ENCODE measurements at regions not wholly inside any gene's neighbourhood (a gene's known extent, or its start where the extent isn't known, plus 50 kb on each side); places are given as distances from the start of the nearest gene placed in this dataset.
"Not testable (repeated sequence)": the region's sequence is repeated elsewhere in the genome, so short reads cannot be mapped to it uniquely, and the experiment has no call there.

DNA sequence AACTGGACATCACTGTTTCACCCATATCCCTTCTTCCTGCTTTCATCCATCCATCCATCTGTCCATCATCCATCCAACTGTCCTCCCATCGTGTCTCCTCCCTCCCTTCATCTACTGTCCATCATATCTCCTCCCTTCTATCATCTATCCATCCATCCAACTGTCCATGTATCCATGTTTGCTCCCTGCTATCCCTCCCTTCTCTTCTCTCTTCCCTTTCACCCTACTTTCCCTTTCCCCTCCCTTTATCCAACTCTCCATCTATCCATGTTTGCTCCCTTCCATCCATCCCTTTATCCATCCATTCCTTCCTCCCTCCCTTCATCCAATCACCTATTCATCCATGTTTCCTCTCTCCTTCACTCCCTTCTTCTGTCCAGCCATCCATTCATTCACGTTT is 92.6 kb upstream of the CTBP2 start:
- no peak overlapping the region for H3K4me3 ChIP-seq (ENCODE audit: control insufficient read depth in 2 of 3, extremely low read depth in 1 of 3, insufficient read depth in 2 of 3, low read depth in 1 of 3, low read length in 3 of 3)
- H3K36me3 ChIP-seq (ENCODE audit: control insufficient read depth in 2 of 2, extremely low read depth in 1 of 2, insufficient read depth in 2 of 2, low read length in 2 of 2): no peaks in the 10 kb centered on the region
- H4K20me1 ChIP-seq (ENCODE audit: control insufficient read depth, extremely low read depth, insufficient read depth, low read length): no peaks in the 10 kb centered on the region
- H3K4me2 ChIP-seq (ENCODE audit: control insufficient read depth, extremely low read depth, insufficient read depth, low read depth, low read length): no peak overlapping the region
- DNase-seq (ENCODE audit: low read depth, low spot score) (no peak), FAIRE-seq (no peak)
- dilution Hi-C loops (cut with MboI; ENCODE audit: extremely low pct_ligation_motif_present, low sequenced_read_pairs): no loop called here
- peaks cover 4% of the 10 kb centered on the region for H3K27me3 ChIP-seq (ENCODE audit: control insufficient read depth, extremely low read depth, insufficient read depth, low read length)
- H3K9ac ChIP-seq (ENCODE audit: control insufficient read depth, extremely low read depth, insufficient read depth, low read length): no peak overlapping the region
- no peaks in the 10 kb centered on the region for H3K79me2 ChIP-seq (ENCODE audit: control insufficient read depth, insufficient read depth, low read length)
- TF ChIP-seq, protein P1, sequence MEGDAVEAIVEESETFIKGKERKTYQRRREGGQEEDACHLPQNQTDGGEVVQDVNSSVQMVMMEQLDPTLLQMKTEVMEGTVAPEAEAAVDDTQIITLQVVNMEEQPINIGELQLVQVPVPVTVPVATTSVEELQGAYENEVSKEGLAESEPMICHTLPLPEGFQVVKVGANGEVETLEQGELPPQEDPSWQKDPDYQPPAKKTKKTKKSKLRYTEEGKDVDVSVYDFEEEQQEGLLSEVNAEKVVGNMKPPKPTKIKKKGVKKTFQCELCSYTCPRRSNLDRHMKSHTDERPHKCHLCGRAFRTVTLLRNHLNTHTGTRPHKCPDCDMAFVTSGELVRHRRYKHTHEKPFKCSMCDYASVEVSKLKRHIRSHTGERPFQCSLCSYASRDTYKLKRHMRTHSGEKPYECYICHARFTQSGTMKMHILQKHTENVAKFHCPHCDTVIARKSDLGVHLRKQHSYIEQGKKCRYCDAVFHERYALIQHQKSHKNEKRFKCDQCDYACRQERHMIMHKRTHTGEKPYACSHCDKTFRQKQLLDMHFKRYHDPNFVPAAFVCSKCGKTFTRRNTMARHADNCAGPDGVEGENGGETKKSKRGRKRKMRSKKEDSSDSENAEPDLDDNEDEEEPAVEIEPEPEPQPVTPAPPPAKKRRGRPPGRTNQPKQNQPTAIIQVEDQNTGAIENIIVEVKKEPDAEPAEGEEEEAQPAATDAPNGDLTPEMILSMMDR (optimal IDR thresholded peaks at IDR 0.05 in 1 of 3, IDR thresholded peaks at IDR 0.05 in 1 of 3, conservative IDR thresholded peaks at IDR 0.05 in 1 of 3; ENCODE audit: extremely low read depth in 1 of 3, insufficient read depth in 2 of 3, low read length in 3 of 3): no peak
- no peak for TF ChIP-seq EZH2 (IDR thresholded peaks at IDR 0.05; ENCODE audit: low read length)
- no peaks in the 10 kb centered on the region for H3K4me1 ChIP-seq (ENCODE audit: control insufficient read depth, extremely low read depth, insufficient read depth, low read length)
- H3K9me1 ChIP-seq (ENCODE audit: control insufficient read depth, extremely low read depth, insufficient read depth, low read length): no peaks in the 10 kb centered on the region
- no peak overlapping the region for H2AFZ ChIP-seq (ENCODE audit: control insufficient read depth, low read length)
- no peak overlapping the region for H3K27ac ChIP-seq (ENCODE audit: control insufficient read depth, insufficient read depth, low read length)
- H3K9me3 ChIP-seq (ENCODE audit: control insufficient read depth, low read depth, low read length): no peaks in the 10 kb centered on the region

DNA sequence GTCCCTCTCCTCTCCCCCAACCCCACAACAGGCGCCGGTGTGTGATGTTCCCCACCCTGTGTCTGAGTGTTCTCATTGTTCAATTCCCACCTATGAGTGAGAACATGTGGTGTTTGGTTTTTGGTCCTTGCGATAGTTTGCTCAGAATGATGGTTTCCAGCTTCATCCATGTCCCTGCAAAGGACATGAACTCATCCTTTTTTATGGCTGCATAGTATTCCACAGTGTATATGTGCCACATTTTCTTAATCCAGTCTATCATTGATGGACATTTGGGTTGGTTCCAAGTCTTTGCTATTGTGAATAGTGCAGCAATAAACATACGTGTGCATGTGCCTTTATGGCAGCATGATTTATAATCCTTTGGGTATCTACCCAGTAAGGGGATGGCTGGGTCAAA is 90.5 kb upstream of the CTBP2 start:
- H3K79me2 ChIP-seq (ENCODE audit: control insufficient read depth, insufficient read depth, low read length); FAIRE-seq; H3K4me2 ChIP-seq (ENCODE audit: control insufficient read depth, extremely low read depth, insufficient read depth, low read depth, low read length); H3K36me3 ChIP-seq (ENCODE audit: control insufficient read depth in 2 of 2, extremely low read depth in 1 of 2, insufficient read depth in 2 of 2, low read length in 2 of 2); H2AFZ ChIP-seq (ENCODE audit: control insufficient read depth, low read length); H3K9me3 ChIP-seq (ENCODE audit: control insufficient read depth, low read depth, low read length); H3K9ac ChIP-seq (ENCODE audit: control insufficient read depth, extremely low read depth, insufficient read depth, low read length); H3K27ac ChIP-seq (ENCODE audit: control insufficient read depth, insufficient read depth, low read length); H4K20me1 ChIP-seq (ENCODE audit: control insufficient read depth, extremely low read depth, insufficient read depth, low read length); H3K9me1 ChIP-seq (ENCODE audit: control insufficient read depth, extremely low read depth, insufficient read depth, low read length); DNase-seq (ENCODE audit: low read depth, low spot score); H3K4me3 ChIP-seq (ENCODE audit: control insufficient read depth in 2 of 3, extremely low read depth in 1 of 3, insufficient read depth in 2 of 3, low read depth in 1 of 3, low read length in 3 of 3); H3K27me3 ChIP-seq (ENCODE audit: control insufficient read depth, extremely low read depth, insufficient read depth, low read length); dilution Hi-C loops (cut with MboI; ENCODE audit: extremely low pct_ligation_motif_present, low sequenced_read_pairs); H3K4me1 ChIP-seq (ENCODE audit: control insufficient read depth, extremely low read depth, insufficient read depth, low read length): not testable (repeated sequence)

DNA sequence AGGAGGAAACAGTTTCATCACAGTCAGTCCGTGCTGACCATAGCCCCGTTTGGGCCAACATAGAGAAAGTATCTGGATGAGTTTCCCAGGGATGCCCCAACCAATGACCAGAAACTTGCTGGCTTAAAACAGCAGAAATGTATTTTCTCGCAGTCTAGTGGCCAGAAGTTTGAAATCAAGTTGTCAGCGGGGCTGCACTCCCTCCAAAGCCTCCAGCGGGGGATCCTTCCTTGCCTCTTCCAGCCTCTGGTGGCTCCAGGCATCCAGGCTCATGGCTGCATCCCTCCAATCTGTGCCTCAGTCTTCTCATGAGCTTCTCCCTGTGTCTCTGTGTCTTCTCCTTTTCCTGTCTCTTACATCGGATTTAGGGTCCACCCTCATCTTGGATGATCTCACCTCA is 89.6 kb upstream of the CTBP2 start:
- no peaks in the 10 kb centered on the region for H3K4me1 ChIP-seq (ENCODE audit: control insufficient read depth, extremely low read depth, insufficient read depth, low read length)
- H3K36me3 ChIP-seq (ENCODE audit: control insufficient read depth in 2 of 2, extremely low read depth in 1 of 2, insufficient read depth in 2 of 2, low read length in 2 of 2): no peaks in the 10 kb centered on the region
- H3K9me3 ChIP-seq (ENCODE audit: control insufficient read depth, low read depth, low read length): no peaks in the 10 kb centered on the region
- DNase-seq (ENCODE audit: low read depth, low spot score) (no peak), FAIRE-seq (no peak)
- H3K27ac ChIP-seq (ENCODE audit: control insufficient read depth, insufficient read depth, low read length): no peak overlapping the region
- dilution Hi-C loops (cut with MboI; ENCODE audit: extremely low pct_ligation_motif_present, low sequenced_read_pairs): no loop called here
- peaks cover 7% of the 10 kb centered on the region for H3K27me3 ChIP-seq (ENCODE audit: control insufficient read depth, extremely low read depth, insufficient read depth, low read length)
- H4K20me1 ChIP-seq (ENCODE audit: control insufficient read depth, extremely low read depth, insufficient read depth, low read length): no peaks in the 10 kb centered on the region
- TF ChIP-seq EZH2 (IDR thresholded peaks at IDR 0.05; ENCODE audit: low read length): no peak
- TF ChIP-seq, protein P1 (optimal IDR thresholded peaks at IDR 0.05 in 1 of 3, IDR thresholded peaks at IDR 0.05 in 1 of 3, conservative IDR thresholded peaks at IDR 0.05 in 1 of 3; ENCODE audit: extremely low read depth in 1 of 3, insufficient read depth in 2 of 3, low read length in 3 of 3): no peak
- no peaks in the 10 kb centered on the region for H3K9me1 ChIP-seq (ENCODE audit: control insufficient read depth, extremely low read depth, insufficient read depth, low read length)
- H3K79me2 ChIP-seq (ENCODE audit: control insufficient read depth, insufficient read depth, low read length): no peaks in the 10 kb centered on the region
- H3K4me2 ChIP-seq (ENCODE audit: control insufficient read depth, extremely low read depth, insufficient read depth, low read depth, low read length): no peak overlapping the region
- no peak overlapping the region for H2AFZ ChIP-seq (ENCODE audit: control insufficient read depth, low read length)
- H3K4me3 ChIP-seq (ENCODE audit: control insufficient read depth in 2 of 3, extremely low read depth in 1 of 3, insufficient read depth in 2 of 3, low read depth in 1 of 3, low read length in 3 of 3): no peak overlapping the region
- no peak overlapping the region for H3K9ac ChIP-seq (ENCODE audit: control insufficient read depth, extremely low read depth, insufficient read depth, low read length)

All from keratinocyte (primary cell).